ENCODE measurements at regions not wholly inside any gene's neighbourhood (a gene's known extent, or its start where the extent isn't known, plus 50 kb on each side); places are given as distances from the start of the nearest gene placed in this dataset.

GRCh38 chrX:140360284-140360683 is 144.6 kb downstream of the SOX3 start:
- TF ChIP-seq TCF4 (CRISPR knock-in tag; IDR thresholded peaks at IDR 0.05; ENCODE audit: borderline replicate concordance) (no peak), ESRRG (CRISPR knock-in tag; IDR thresholded peaks at IDR 0.05) (no peak), ZNF70 (CRISPR knock-in tag; IDR thresholded peaks at IDR 0.05) (no peak), ARNTL (CRISPR knock-in tag; IDR thresholded peaks at IDR 0.05; ENCODE audit: borderline replicate concordance, low read depth) (no peak), CREB5 (CRISPR knock-in tag; IDR thresholded peaks at IDR 0.05; ENCODE audit: low read depth) (no peak), ZFP3 (CRISPR knock-in tag; IDR thresholded peaks at IDR 0.05) (no peak), PATZ1 (CRISPR knock-in tag; IDR thresholded peaks at IDR 0.05; ENCODE audit: borderline replicate concordance) (no peak), TSHZ2 (CRISPR knock-in tag; IDR thresholded peaks at IDR 0.05) (no peak), OSR1 (CRISPR knock-in tag; IDR thresholded peaks at IDR 0.05) (no peak), ZFP30 (CRISPR knock-in tag; IDR thresholded peaks at IDR 0.05) (no peak)
- ATAC-seq, result no peak

GRCh38 chrX:140355922-140356321 is 148.9 kb downstream of the SOX3 start:
- ATAC-seq, result no peak
- no peak for TF ChIP-seq TOX (CRISPR knock-in tag; IDR thresholded peaks at IDR 0.05; ENCODE audit: borderline replicate concordance)
- TF ChIP-seq TSHZ2 (CRISPR knock-in tag; IDR thresholded peaks at IDR 0.05), result no peak
- no peak for TF ChIP-seq CSRNP3 (CRISPR knock-in tag; IDR thresholded peaks at IDR 0.05)
- TF ChIP-seq CREB5 (CRISPR knock-in tag; IDR thresholded peaks at IDR 0.05; ENCODE audit: low read depth), result no peak

- TF ChIP-seq PATZ1 (CRISPR knock-in tag; IDR thresholded peaks at IDR 0.05; ENCODE audit: borderline replicate concordance) (no peak), ZNF70 (CRISPR knock-in tag; IDR thresholded peaks at IDR 0.05) (no peak), CREB5 (CRISPR knock-in tag; IDR thresholded peaks at IDR 0.05; ENCODE audit: low read depth) (no peak), ZFP30 (CRISPR knock-in tag; IDR thresholded peaks at IDR 0.05) (no peak), SNAI2 (CRISPR knock-in tag; IDR thresholded peaks at IDR 0.05) (no peak), ISL1 (CRISPR knock-in tag; IDR thresholded peaks at IDR 0.05) (no peak), TOX (CRISPR knock-in tag; IDR thresholded peaks at IDR 0.05; ENCODE audit: borderline replicate concordance) (no peak), BACH2 (CRISPR knock-in tag; IDR thresholded peaks at IDR 0.05; ENCODE audit: borderline replicate concordance) (no peak), TSHZ2 (CRISPR knock-in tag; IDR thresholded peaks at IDR 0.05) (no peak), GLIS3 (CRISPR knock-in tag; IDR thresholded peaks at IDR 0.05) (no peak), CSDC2 (CRISPR knock-in tag; IDR thresholded peaks at IDR 0.05) (no peak), PPARA (CRISPR knock-in tag; IDR thresholded peaks at IDR 0.05; ENCODE audit: borderline replicate concordance) (no peak), RARB (CRISPR knock-in tag; IDR thresholded peaks at IDR 0.05) (no peak)
- ATAC-seq, result no peak
Observed at GRCh38 chrX:140355429-140355828, 149.4 kb downstream of the SOX3 start.
